K562 (cell line): ENCODE measurements at regions not wholly inside any gene's neighbourhood (a gene's known extent, or its start where the extent isn't known, plus 50 kb on each side); places are given as distances from the start of the nearest gene placed in this dataset.
A peak's percentile ranks its signal among the peaks of the same experiment; 100 is the strongest.

Experiments
- CTBP1 ChIP-seq: fragments of 450-650 bp; IDR thresholded peaks from 2 replicates; pipeline ENCODE4 v1.6.1; 2016; ENCODE audit warnings: borderline replicate concordance
- DMBX1 ChIP-seq: fragments of 250-450 bp; sonication (Bioruptor Pico); IDR thresholded peaks from 2 replicates; pipeline ENCODE4 v1.8.0; 2022; ENCODE audit warnings: inconsistent platforms, mild to moderate bottlenecking, moderate library complexity, borderline replicate concordance
- EP300 ChIP-seq: IDR thresholded peaks from 2 replicates; pipeline ENCODE4 v1.6.1; 2012; ENCODE audit warnings: low read length, improper control_type of control experiment
- FOXK1 ChIP-seq: sonication (generic); formaldehyde crosslinking; IDR thresholded peaks from 2 replicates; pipeline ENCODE4 v1.8.0; 2022; ENCODE audit warnings: missing genetic modification reagents, mild to moderate bottlenecking, borderline replicate concordance
- HDAC8 ChIP-seq: fragments of 450-650 bp; IDR thresholded peaks from 2 replicates; pipeline ENCODE4 v1.6.1; 2016; ENCODE audit warnings: mild to moderate bottlenecking, missing genetic modification characterization, moderate library complexity, missing compliant biosample characterization
- ILK ChIP-seq: fragments of 450-650 bp; IDR thresholded peaks from 2 replicates; pipeline ENCODE4 v1.6.1; 2016; ENCODE audit warnings: missing genetic modification characterization, low read depth, mild to moderate bottlenecking, missing compliant biosample characterization, moderate library complexity, borderline replicate concordance
- JUN ChIP-seq, 2 experiments: sonication (generic) in 1 of 2; formaldehyde crosslinking in 1 of 2; IDR thresholded peaks; 2 replicates each; pipeline versions ENCODE4 v1.6.1 to v1.8.0; 2012 to 2022; ENCODE audit warnings: borderline replicate concordance in 2 of 2, mild to moderate bottlenecking in 2 of 2, improper control_type of control experiment in 1 of 2, low read depth in 1 of 2, low read length in 1 of 2, missing genetic modification reagents in 1 of 2
- NONO ChIP-seq, 2 experiments: fragments of 200-400 bp in 1 of 2; fragments of 450-650 bp in 1 of 2; formaldehyde crosslinking in 1 of 2; IDR thresholded peaks; 2 replicates each; pipeline ENCODE4 v1.6.1; 2017; ENCODE audit warnings: low read depth in 2 of 2, mild to moderate bottlenecking in 2 of 2, moderate library complexity in 2 of 2, low read length in 1 of 2
- PHF8 ChIP-seq: fragments of 200-600 bp; sonication (generic); IDR thresholded peaks from 2 replicates; pipeline ENCODE4 v1.6.1; 2012; ENCODE audit warnings: mixed run types, mild to moderate bottlenecking, inconsistent platforms, low read length, moderate library complexity, borderline replicate concordance
- POLR2A ChIP-seq: fragments of 450-650 bp; conservative IDR thresholded peaks from 2 replicates; pipeline ENCODE4 v1.6.1; 2016
- PRPF4 ChIP-seq: fragments of 200-400 bp; formaldehyde crosslinking; IDR thresholded peaks from one replicate; pipeline ENCODE4 v1.6.1; 2017; ENCODE audit warnings: low read length, low read depth, mild to moderate bottlenecking; ENCODE audit not compliant: insufficient read depth, poor library complexity, severe bottlenecking
- SIRT6 ChIP-seq: IDR thresholded peaks from one replicate; pipeline ENCODE4 v1.6.1; 2012; ENCODE audit warnings: low read depth, mild to moderate bottlenecking, control low read depth, inconsistent platforms, low read length, moderate library complexity
- SNIP1 ChIP-seq: fragments of 450-650 bp; IDR thresholded peaks from 2 replicates; pipeline ENCODE4 v1.7.1; 2017; ENCODE audit warnings: low read depth, mild to moderate bottlenecking
- ZNF134 ChIP-seq: fragments of 250-450 bp; sonication (Bioruptor Pico); conservative IDR thresholded peaks from 2 replicates; pipeline ENCODE4 v1.4.0; 2020
- ZNF764 ChIP-seq: fragments of 250-450 bp; sonication (Bioruptor Pico); IDR thresholded peaks from 2 replicates; pipeline ENCODE4 v1.4.0; 2020; ENCODE audit warnings: low read depth, mild to moderate bottlenecking, moderate library complexity
- TF ChIP-seq, protein P1 (sequence below): fragments of 250-450 bp; sonication (Bioruptor Pico); IDR thresholded peaks from 2 replicates; pipeline ENCODE4 v1.4.0; 2020
- TF ChIP-seq, protein P2 (sequence below): sonication (generic); formaldehyde crosslinking; IDR thresholded peaks from 2 replicates; pipeline ENCODE4 v1.8.1; 2022; ENCODE audit warnings: missing genetic modification reagents
- TF ChIP-seq, protein P3 (sequence below), 2 experiments: IDR thresholded peaks; 2 replicates each; pipeline ENCODE4 v1.6.1; 2011; ENCODE audit warnings: borderline replicate concordance in 1 of 2, control low read depth in 1 of 2, low read depth in 1 of 2, low read length in 1 of 2, mild to moderate bottlenecking in 1 of 2, mixed read lengths in 1 of 2, moderate library complexity in 1 of 2; ENCODE audit not compliant: insufficient read depth in 1 of 2, insufficient read length in 1 of 2, poor library complexity in 1 of 2, severe bottlenecking in 1 of 2; ENCODE audit errors: extremely low read depth in 1 of 2

DNA sequence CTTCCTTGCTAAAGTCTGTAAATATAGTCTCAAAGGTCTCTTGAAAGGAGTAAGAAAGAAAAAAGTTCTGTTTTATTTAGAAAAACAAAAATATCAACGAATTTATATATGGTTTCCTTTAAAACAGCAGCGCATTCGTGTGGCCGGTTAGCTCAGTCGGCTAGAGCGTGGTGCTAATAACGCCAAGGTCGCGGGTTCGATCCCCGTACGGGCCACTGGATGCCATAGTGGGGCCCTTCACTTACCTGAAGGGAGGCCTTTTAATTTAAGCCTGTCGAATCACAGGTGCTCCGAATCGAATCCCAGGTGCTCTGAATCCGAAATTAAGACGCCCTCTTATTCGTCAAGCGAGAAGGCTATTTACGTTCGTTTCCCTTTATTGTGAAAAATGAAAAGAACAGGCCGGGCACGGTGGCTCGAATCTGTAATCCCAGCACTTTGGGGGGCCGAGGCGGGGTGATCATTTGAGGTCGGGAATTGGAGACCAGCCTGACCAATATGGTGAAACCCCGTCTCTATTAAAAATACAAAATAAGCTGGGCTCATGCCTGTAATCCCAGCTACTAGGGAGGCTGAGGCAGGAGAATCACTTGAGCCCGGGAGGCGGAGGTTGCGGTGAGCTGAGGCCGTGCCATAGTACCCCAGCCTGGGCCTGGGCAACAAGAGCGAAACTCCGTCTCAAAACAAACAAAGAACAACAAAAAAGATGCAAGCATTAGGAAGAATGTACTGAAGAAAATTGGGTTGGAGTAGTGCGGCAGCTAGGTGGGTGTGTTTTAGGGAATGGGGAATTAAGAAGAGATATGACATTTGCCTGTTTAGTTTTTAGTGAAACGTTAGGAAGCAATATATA, 195.8 kb upstream of the ZNF184 start (continued):
- TF ChIP-seq HDAC8 (tag) (no peak; the same call in 1 of the 2 replicates), PHF8 (peak; percentile 16; the same call in 1 of the 2 replicates), SNIP1 (peak; percentile 61; the same call in 1 of the 2 replicates), ZNF764 (CRISPR knock-in tag) (peak; percentile 88), DMBX1 (CRISPR knock-in tag) (0 out of 2 replicates have a peak, but pooled peaks have one; percentile 28), PRPF4 (no peak), NONO (IDR thresholded peaks at IDR 0.05; ENCODE audit: low read depth in 2 of 2, low read length in 1 of 2) (0 out of 4 replicates have a peak, but pooled peaks of 1 of the 2 experiments have one; percentile 18), ZNF134 (CRISPR knock-in tag) (no peak), EP300 (peak; percentile 45; the same call in 1 of the 2 replicates), FOXK1 (CRISPR knock-in tag) (no peak), JUN (IDR thresholded peaks at IDR 0.05; ENCODE audit: borderline replicate concordance, low read depth, low read length) (0 out of 2 replicates have a peak, but pooled peaks have one; percentile 4), JUN (CRISPR knock-in tag; IDR thresholded peaks at IDR 0.05; ENCODE audit: borderline replicate concordance) (no peak), ILK (no peak), POLR2A (no peak), CTBP1 (peak; percentile 87), SIRT6 (no peak)
- TF ChIP-seq, protein P1, sequence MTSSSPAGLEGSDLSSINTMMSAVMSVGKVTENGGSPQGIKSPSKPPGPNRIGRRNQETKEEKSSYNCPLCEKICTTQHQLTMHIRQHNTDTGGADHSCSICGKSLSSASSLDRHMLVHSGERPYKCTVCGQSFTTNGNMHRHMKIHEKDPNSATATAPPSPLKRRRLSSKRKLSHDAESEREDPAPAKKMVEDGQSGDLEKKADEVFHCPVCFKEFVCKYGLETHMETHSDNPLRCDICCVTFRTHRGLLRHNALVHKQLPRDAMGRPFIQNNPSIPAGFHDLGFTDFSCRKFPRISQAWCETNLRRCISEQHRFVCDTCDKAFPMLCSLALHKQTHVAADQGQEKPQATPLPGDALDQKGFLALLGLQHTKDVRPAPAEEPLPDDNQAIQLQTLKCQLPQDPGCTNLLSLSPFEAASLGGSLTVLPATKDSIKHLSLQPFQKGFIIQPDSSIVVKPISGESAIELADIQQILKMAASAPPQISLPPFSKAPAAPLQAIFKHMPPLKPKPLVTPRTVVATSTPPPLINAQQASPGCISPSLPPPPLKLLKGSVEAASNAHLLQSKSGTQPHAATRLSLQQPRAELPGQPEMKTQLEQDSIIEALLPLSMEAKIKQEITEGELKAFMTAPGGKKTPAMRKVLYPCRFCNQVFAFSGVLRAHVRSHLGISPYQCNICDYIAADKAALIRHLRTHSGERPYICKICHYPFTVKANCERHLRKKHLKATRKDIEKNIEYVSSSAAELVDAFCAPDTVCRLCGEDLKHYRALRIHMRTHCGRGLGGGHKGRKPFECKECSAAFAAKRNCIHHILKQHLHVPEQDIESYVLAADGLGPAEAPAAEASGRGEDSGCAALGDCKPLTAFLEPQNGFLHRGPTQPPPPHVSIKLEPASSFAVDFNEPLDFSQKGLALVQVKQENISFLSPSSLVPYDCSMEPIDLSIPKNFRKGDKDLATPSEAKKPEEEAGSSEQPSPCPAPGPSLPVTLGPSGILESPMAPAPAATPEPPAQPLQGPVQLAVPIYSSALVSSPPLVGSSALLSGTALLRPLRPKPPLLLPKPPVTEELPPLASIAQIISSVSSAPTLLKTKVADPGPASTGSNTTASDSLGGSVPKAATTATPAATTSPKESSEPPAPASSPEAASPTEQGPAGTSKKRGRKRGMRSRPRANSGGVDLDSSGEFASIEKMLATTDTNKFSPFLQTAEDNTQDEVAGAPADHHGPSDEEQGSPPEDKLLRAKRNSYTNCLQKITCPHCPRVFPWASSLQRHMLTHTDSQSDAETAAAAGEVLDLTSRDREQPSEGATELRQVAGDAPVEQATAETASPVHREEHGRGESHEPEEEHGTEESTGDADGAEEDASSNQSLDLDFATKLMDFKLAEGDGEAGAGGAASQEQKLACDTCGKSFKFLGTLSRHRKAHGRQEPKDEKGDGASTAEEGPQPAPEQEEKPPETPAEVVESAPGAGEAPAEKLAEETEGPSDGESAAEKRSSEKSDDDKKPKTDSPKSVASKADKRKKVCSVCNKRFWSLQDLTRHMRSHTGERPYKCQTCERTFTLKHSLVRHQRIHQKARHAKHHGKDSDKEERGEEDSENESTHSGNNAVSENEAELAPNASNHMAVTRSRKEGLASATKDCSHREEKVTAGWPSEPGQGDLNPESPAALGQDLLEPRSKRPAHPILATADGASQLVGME (CRISPR knock-in tag): peak; percentile 44; the same call in 1 of the 2 replicates
- TF ChIP-seq, protein P2, sequence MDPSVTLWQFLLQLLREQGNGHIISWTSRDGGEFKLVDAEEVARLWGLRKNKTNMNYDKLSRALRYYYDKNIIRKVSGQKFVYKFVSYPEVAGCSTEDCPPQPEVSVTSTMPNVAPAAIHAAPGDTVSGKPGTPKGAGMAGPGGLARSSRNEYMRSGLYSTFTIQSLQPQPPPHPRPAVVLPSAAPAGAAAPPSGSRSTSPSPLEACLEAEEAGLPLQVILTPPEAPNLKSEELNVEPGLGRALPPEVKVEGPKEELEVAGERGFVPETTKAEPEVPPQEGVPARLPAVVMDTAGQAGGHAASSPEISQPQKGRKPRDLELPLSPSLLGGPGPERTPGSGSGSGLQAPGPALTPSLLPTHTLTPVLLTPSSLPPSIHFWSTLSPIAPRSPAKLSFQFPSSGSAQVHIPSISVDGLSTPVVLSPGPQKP (CRISPR knock-in tag): no peak
- TF ChIP-seq, protein P3, sequence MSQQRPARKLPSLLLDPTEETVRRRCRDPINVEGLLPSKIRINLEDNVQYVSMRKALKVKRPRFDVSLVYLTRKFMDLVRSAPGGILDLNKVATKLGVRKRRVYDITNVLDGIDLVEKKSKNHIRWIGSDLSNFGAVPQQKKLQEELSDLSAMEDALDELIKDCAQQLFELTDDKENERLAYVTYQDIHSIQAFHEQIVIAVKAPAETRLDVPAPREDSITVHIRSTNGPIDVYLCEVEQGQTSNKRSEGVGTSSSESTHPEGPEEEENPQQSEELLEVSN (IDR thresholded peaks at IDR 0.05; ENCODE audit: borderline replicate concordance in 1 of 2, extremely low read depth in 1 of 2, insufficient read depth in 1 of 2, insufficient read length in 1 of 2, low read depth in 1 of 2, low read length in 1 of 2, poor library complexity in 1 of 2, severe bottlenecking in 1 of 2): no peak
